Uterus (tissue), 2 donors: ENCODE measurements at regions not wholly inside any gene's neighbourhood (a gene's known extent, or its start where the extent isn't known, plus 50 kb on each side); places are given as distances from the start of the nearest gene placed in this dataset.

Source experiments
- CTCF ChIP-seq, 4 experiments: fragments of 200-600 bp in 2 of 4; fragments of 450-650 bp in 2 of 4; sonication (generic) in 2 of 4; IDR thresholded peaks; one replicate each; pipeline ENCODE4 v1.5.1; 2016 to 2019; ENCODE audit warnings: antibody characterized with exemption in 4 of 4, mild to moderate bottlenecking in 2 of 4, moderate library complexity in 1 of 4
- POLR2A ChIP-seq, 2 donors: fragments of 450-650 bp; IDR thresholded peaks; one replicate each; pipeline ENCODE4 v1.6.1; 2016; ENCODE audit warnings: antibody characterized with exemption in 2 of 2, mild to moderate bottlenecking in 1 of 2, moderate library complexity in 1 of 2

DNA sequence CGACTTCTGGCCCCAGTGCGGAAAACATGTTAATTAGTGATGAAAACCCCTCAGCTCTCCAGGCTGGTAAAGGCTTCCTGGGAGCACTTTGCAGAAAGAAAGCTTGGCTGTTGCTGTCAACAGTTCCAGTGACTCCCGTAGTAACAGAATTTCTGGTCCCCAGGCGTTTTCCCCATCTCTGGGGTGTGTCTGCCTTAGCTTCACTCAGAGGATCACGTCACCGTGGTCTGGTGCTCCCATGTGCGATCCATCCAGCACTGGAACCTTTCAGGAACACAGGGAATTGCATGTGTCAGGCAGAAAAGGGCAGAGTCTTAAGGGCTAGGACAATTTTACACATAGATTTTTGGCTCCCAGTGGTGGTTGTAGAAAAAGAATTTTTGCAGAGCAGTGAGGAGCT, 470.4 kb upstream of the USP24 start:
- TF ChIP-seq CTCF (IDR thresholded peaks at IDR 0.05) (no peak), POLR2A (IDR thresholded peaks at IDR 0.05) (no peak)
